ENCODE measurements at regions not wholly inside any gene's neighbourhood (a gene's known extent, or its start where the extent isn't known, plus 50 kb on each side); places are given as distances from the start of the nearest gene placed in this dataset.
A peak's percentile ranks its signal among the peaks of the same experiment; 100 is the strongest.
"Not testable (repeated sequence)": the region's sequence is repeated elsewhere in the genome, so short reads cannot be mapped to it uniquely, and the experiment has no call there.

GRCh38 chr20:47866480-47866879, 81.2 kb upstream of the SULF2 start:
- DNase-seq: no peak

GRCh38 chr20:47865912-47866311, 80.6 kb upstream of the SULF2 start:
- no peak for DNase-seq

DNA sequence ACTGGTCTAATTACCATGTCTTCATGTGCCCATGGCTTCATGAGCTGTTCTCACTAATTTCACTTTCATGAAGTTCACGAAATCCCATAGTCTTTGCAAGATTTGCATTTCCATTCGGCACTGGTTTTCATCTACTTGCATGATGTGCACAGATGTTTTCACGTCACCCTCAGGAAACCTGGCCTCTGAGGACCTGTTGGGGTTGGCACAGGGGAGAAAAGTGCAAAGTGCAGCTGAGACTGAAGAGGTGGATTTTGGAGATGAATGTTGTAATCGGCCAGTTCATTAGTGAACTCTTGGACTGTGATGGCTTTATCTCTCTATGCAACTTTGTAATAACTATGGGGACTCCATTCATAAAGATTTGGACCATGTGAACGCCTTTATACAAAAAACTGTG, 80.2 kb upstream of the SULF2 start:
- no peak for DNase-seq

- no peak for DNase-seq
Observed at GRCh38 chr20:47863981-47864380, 78.7 kb upstream of the SULF2 start.

GRCh38 chr20:47863315-47863965, 78.2 kb upstream of the SULF2 start:
- no peak for DNase-seq

- DNase-seq: peak in 1 of 2 experiments; percentile 33
Observed at GRCh38 chr20:47862574-47863240, 77.4 kb upstream of the SULF2 start.

- no peak for DNase-seq
Observed at GRCh38 chr20:47861116-47861515, 75.8 kb upstream of the SULF2 start.

- no peak for DNase-seq
Observed at GRCh38 chr20:47860049-47860830, 75.0 kb upstream of the SULF2 start.

- DNase-seq: no peak
Observed at GRCh38 chr20:47859278-47859677, 74.0 kb upstream of the SULF2 start.

GRCh38 chr20:47857569-47858464, 72.5 kb upstream of the SULF2 start:
- peak in 1 of 2 experiments; percentile 45 for DNase-seq

DNA sequence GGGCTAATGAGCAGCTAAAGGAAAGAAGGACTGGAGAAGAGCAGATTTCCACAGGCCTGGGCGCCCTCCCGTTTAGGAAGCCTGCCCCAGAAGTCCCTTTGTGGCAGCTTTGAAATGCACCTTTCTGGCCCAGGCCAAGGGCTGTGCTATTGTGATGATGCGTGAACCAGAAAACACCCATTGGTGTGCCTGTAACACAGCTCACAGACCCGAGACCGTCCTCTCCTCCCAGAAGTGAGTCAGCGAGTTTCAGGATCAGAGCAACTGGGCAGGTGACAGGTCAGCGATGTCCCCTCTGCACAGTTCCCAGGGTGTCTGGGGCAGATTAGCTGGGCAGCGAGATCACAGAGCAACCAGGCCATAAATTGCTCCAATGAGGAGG, 71.9 kb upstream of the SULF2 start:
- DNase-seq: no peak

DNA sequence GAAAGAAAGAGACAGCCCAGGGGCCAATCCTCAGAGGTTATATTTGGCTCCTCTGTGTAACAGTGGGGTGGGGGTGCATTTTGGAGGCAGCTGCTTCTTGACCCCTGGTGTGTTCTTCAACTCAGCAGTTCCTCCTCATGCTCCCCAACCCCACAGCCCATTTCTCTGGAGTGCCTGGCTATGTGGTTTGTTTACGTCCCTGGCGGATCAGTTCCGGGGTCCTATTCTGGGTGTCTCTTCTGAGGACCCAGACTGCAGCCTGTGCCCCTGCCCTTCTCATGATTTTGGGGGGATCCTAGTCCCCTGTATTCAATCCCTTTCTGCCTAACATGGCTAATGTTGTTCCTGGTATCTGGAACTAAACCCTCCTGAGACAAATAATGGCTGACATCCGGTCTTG, 70.5 kb upstream of the SULF2 start:
- no peak for DNase-seq

GRCh38 chr20:47854687-47855212, 69.5 kb upstream of the SULF2 start:
- DNase-seq: peak in 1 of 2 experiments; percentile 66

DNA sequence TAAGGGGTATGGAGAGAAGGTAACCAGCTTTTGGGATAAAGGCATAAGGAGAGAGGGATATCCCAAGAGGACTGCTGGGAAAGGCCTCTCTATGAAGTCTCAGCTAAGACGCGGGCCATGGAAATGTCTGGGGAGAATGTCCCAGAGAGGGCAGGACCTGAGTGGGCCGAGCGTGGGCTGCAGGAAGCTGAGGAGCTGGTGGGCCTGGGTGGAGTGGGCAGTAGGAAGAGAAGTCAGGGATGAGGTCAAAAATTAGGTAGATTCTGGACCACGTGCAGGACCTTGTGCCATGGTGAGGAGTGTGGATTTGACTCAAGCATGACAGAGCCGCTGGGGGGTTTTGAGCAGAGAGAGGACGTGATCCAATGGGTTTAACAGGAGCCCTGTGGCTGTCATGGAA, 66.5 kb upstream of the SULF2 start:
- no peak for DNase-seq

GRCh38 chr20:47850146-47850545, 64.9 kb upstream of the SULF2 start:
- DNase-seq: peak in 1 of 2 experiments; percentile 65

- no peak for DNase-seq
Observed at GRCh38 chr20:47849596-47849995, 64.3 kb upstream of the SULF2 start.

GRCh38 chr20:47849006-47849405, 63.7 kb upstream of the SULF2 start:
- no peak for DNase-seq

- not testable (repeated sequence) for DNase-seq
Observed at GRCh38 chr20:47848534-47848933, 63.3 kb upstream of the SULF2 start.

- peak; percentile 76 to 93 for DNase-seq
Observed at GRCh38 chr20:47847884-47848485, 62.7 kb upstream of the SULF2 start.

GRCh38 chr20:47847220-47847619, 61.9 kb upstream of the SULF2 start:
- not testable (repeated sequence) for DNase-seq

GRCh38 chr20:47846651-47847050, 61.4 kb upstream of the SULF2 start:
- DNase-seq: peak; percentile 57 to 91

GRCh38 chr20:47845382-47845977, 60.2 kb upstream of the SULF2 start:
- DNase-seq: peak in 1 of 2 experiments; percentile 59
